GM12878 (cell line): ENCODE measurements at regions not wholly inside any gene's neighbourhood (a gene's known extent, or its start where the extent isn't known, plus 50 kb on each side); places are given as distances from the start of the nearest gene placed in this dataset.
A peak's percentile ranks its signal among the peaks of the same experiment; 100 is the strongest.

Experiments
- CBX3 ChIP-seq: fragments of 200-600 bp; sonication (generic); IDR thresholded peaks from 2 replicates; pipeline ENCODE4 v1.6.1; 2016; ENCODE audit warnings: low read depth, borderline replicate concordance
- EED ChIP-seq: sonication (generic); IDR thresholded peaks from 2 replicates; pipeline ENCODE4 v1.6.1; 2016; ENCODE audit warnings: antibody characterized with exemption, low read depth
- ESRRA ChIP-seq: IDR thresholded peaks from 2 replicates; pipeline ENCODE4 v1.6.1; 2012; ENCODE audit warnings: mild to moderate bottlenecking, low read length, improper control_type of control experiment
- HCFC1 ChIP-seq: fragments of 150-350 bp; IDR thresholded peaks from 2 replicates; pipeline ENCODE4 v1.6.1; 2014; ENCODE audit warnings: low read length
- HDGF ChIP-seq: fragments of 450-650 bp; IDR thresholded peaks from 2 replicates; pipeline ENCODE4 v1.6.1; 2016; ENCODE audit warnings: antibody characterized with exemption
- MEF2A ChIP-seq: IDR thresholded peaks from 2 replicates; pipeline ENCODE4 v1.6.1; 2011; ENCODE audit warnings: low read depth, mild to moderate bottlenecking, low read length, moderate library complexity; ENCODE audit not compliant: insufficient read depth
- MYB ChIP-seq: fragments of 150-350 bp; IDR thresholded peaks from 2 replicates; pipeline ENCODE4 v1.6.1; 2014; ENCODE audit warnings: mild to moderate bottlenecking, low read depth, low read length, borderline replicate concordance
- MYC ChIP-seq: IDR thresholded peaks from 2 replicates; pipeline ENCODE4 v1.6.1; 2011; ENCODE audit warnings: mild to moderate bottlenecking, low read length, moderate library complexity, inconsistent platforms; ENCODE audit not compliant: insufficient read depth, insufficient replicate concordance, insufficient read length, severe bottlenecking
- NFXL1 ChIP-seq: fragments of 450-650 bp; IDR thresholded peaks from 2 replicates; pipeline ENCODE4 v1.6.1; 2017; ENCODE audit warnings: antibody characterized with exemption, mild to moderate bottlenecking, borderline replicate concordance
- NFYA ChIP-seq: IDR thresholded peaks from 2 replicates; pipeline ENCODE4 v1.6.1; 2011; ENCODE audit warnings: low read depth, mild to moderate bottlenecking, low read length, improper control_type of control experiment, borderline replicate concordance
- NR2C2 ChIP-seq: IDR thresholded peaks from 2 replicates; pipeline ENCODE4 v1.6.1; 2011; ENCODE audit warnings: borderline replicate concordance, low read depth; ENCODE audit not compliant: control insufficient read depth, insufficient read length
- PKNOX1 ChIP-seq: fragments of 450-650 bp; IDR thresholded peaks from 2 replicates; pipeline ENCODE4 v1.6.1; 2016; ENCODE audit warnings: mild to moderate bottlenecking
- STAT1 ChIP-seq: fragments of 450-650 bp; conservative IDR thresholded peaks from 2 replicates; pipeline ENCODE4 v1.6.1; 2014; ENCODE audit warnings: antibody characterized with exemption, mild to moderate bottlenecking
- STAT3 ChIP-seq: IDR thresholded peaks from 2 replicates; pipeline ENCODE4 v1.6.1; 2011; ENCODE audit warnings: low read depth, low read length, improper control_type of control experiment
- SUZ12 ChIP-seq: fragments of 200-600 bp; sonication (generic); IDR thresholded peaks from one replicate; pipeline ENCODE4 v1.6.1; 2018; ENCODE audit warnings: antibody characterized with exemption, mild to moderate bottlenecking; ENCODE audit not compliant: unreplicated experiment
- USF1 ChIP-seq: IDR thresholded peaks from 2 replicates; pipeline ENCODE4 v1.6.1; 2011; ENCODE audit warnings: borderline replicate concordance, low read depth, mild to moderate bottlenecking, moderate library complexity, mixed read lengths, low read length; ENCODE audit not compliant: insufficient read depth; ENCODE audit errors: extremely low read length
- ZNF207 ChIP-seq: fragments of 450-650 bp; IDR thresholded peaks from 2 replicates; pipeline ENCODE4 v1.6.1; 2014; ENCODE audit warnings: antibody characterized with exemption, mild to moderate bottlenecking, borderline replicate concordance
- TF ChIP-seq, protein P1 (sequence below): IDR thresholded peaks from 2 replicates; pipeline ENCODE4 v1.6.1; 2012; ENCODE audit warnings: improper control_type of control experiment, low read depth, low read length; ENCODE audit not compliant: insufficient replicate concordance
- TF ChIP-seq, protein P2 (sequence below): fragments of 450-650 bp; IDR thresholded peaks from 2 replicates; pipeline ENCODE4 v1.6.1; 2014; ENCODE audit warnings: mild to moderate bottlenecking
- TF ChIP-seq, protein P3 (sequence below): fragments of 450-650 bp; IDR thresholded peaks from 2 replicates; pipeline ENCODE4 v1.6.1; 2018; ENCODE audit warnings: mild to moderate bottlenecking, low read depth, moderate library complexity; ENCODE audit not compliant: partially characterized antibody

DNA sequence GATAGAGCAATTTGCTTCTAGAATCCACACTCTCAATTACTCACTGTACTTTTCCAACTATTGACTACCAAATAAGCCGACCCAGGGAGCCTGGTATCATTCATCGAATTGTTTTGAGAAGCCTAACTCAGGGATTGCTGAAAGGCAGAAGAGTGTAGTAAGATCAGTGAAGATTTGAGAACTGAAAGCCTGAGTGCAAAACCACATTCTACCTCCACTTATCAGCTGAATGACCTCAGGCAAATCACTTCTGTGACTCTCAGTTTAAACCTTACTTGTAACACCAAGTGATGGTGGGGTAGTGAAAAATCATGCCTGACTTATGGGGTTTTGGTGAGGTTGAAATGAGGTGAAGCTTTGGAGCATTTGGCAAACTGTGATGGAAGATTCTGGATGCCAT is 126.1 kb upstream of the MAX start (continued):
- no peak for TF ChIP-seq ESRRA
- TF ChIP-seq MYB: no peak
- no peak for TF ChIP-seq NFYA
- 0 out of 2 replicates have a peak, but pooled peaks have one; percentile 14 for TF ChIP-seq STAT1
- TF ChIP-seq HCFC1: no peak
- TF ChIP-seq, protein P1, sequence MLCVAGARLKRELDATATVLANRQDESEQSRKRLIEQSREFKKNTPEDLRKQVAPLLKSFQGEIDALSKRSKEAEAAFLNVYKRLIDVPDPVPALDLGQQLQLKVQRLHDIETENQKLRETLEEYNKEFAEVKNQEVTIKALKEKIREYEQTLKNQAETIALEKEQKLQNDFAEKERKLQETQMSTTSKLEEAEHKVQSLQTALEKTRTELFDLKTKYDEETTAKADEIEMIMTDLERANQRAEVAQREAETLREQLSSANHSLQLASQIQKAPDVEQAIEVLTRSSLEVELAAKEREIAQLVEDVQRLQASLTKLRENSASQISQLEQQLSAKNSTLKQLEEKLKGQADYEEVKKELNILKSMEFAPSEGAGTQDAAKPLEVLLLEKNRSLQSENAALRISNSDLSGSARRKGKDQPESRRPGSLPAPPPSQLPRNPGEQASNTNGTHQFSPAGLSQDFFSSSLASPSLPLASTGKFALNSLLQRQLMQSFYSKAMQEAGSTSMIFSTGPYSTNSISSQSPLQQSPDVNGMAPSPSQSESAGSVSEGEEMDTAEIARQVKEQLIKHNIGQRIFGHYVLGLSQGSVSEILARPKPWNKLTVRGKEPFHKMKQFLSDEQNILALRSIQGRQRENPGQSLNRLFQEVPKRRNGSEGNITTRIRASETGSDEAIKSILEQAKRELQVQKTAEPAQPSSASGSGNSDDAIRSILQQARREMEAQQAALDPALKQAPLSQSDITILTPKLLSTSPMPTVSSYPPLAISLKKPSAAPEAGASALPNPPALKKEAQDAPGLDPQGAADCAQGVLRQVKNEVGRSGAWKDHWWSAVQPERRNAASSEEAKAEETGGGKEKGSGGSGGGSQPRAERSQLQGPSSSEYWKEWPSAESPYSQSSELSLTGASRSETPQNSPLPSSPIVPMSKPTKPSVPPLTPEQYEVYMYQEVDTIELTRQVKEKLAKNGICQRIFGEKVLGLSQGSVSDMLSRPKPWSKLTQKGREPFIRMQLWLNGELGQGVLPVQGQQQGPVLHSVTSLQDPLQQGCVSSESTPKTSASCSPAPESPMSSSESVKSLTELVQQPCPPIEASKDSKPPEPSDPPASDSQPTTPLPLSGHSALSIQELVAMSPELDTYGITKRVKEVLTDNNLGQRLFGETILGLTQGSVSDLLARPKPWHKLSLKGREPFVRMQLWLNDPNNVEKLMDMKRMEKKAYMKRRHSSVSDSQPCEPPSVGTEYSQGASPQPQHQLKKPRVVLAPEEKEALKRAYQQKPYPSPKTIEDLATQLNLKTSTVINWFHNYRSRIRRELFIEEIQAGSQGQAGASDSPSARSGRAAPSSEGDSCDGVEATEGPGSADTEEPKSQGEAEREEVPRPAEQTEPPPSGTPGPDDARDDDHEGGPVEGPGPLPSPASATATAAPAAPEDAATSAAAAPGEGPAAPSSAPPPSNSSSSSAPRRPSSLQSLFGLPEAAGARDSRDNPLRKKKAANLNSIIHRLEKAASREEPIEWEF: no peak
- TF ChIP-seq ZNF207: no peak
- no peak for TF ChIP-seq USF1
- TF ChIP-seq MEF2A: peak; percentile 66; the same call in 1 of the 2 replicates
- no peak for TF ChIP-seq NR2C2
- TF ChIP-seq HDGF: no peak
- no peak for TF ChIP-seq PKNOX1
- TF ChIP-seq MYC: no peak
- TF ChIP-seq, protein P2, sequence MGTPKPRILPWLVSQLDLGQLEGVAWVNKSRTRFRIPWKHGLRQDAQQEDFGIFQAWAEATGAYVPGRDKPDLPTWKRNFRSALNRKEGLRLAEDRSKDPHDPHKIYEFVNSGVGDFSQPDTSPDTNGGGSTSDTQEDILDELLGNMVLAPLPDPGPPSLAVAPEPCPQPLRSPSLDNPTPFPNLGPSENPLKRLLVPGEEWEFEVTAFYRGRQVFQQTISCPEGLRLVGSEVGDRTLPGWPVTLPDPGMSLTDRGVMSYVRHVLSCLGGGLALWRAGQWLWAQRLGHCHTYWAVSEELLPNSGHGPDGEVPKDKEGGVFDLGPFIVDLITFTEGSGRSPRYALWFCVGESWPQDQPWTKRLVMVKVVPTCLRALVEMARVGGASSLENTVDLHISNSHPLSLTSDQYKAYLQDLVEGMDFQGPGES: no peak
- TF ChIP-seq, protein P3, sequence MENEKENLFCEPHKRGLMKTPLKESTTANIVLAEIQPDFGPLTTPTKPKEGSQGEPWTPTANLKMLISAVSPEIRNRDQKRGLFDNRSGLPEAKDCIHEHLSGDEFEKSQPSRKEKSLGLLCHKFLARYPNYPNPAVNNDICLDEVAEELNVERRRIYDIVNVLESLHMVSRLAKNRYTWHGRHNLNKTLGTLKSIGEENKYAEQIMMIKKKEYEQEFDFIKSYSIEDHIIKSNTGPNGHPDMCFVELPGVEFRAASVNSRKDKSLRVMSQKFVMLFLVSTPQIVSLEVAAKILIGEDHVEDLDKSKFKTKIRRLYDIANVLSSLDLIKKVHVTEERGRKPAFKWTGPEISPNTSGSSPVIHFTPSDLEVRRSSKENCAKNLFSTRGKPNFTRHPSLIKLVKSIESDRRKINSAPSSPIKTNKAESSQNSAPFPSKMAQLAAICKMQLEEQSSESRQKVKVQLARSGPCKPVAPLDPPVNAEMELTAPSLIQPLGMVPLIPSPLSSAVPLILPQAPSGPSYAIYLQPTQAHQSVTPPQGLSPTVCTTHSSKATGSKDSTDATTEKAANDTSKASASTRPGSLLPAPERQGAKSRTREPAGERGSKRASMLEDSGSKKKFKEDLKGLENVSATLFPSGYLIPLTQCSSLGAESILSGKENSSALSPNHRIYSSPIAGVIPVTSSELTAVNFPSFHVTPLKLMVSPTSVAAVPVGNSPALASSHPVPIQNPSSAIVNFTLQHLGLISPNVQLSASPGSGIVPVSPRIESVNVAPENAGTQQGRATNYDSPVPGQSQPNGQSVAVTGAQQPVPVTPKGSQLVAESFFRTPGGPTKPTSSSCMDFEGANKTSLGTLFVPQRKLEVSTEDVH: no peak
- TF ChIP-seq SUZ12: no peak
- peak; percentile 90 for TF ChIP-seq EED
- no peak for TF ChIP-seq STAT3
- TF ChIP-seq CBX3: no peak
- TF ChIP-seq NFXL1: no peak
